ENCODE measurements at regions not wholly inside any gene's neighbourhood (a gene's known extent, or its start where the extent isn't known, plus 50 kb on each side); places are given as distances from the start of the nearest gene placed in this dataset.

DNA sequence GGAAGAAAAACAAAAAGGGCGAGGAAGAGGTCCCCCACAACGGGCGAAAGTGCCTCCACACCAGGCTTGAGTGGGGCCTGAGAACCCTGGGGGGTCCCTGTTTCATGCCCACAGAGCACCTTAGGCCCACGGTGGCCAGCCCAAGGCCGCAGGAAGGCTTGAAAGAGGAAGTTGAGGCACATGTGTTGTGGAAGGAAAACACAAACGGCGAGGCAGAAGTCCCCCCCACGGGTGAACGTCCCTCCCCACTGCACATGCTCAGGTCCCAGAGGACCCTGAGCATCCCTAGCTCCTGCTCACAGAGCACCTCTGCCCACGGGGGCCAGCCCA is 371.5 kb downstream of the ALG10 start:
- FAIRE-seq (no peak), DNase-seq (ENCODE audit: low read depth, low spot score) (no peak)
- no peaks in the 10 kb centered on the region for H3K4me1 ChIP-seq (ENCODE audit: control insufficient read depth, extremely low read depth, insufficient read depth, low read length)
- no peaks in the 10 kb centered on the region for H3K27me3 ChIP-seq (ENCODE audit: control insufficient read depth in 2 of 2, insufficient read depth in 2 of 2, low read length in 2 of 2)
- no peaks in the 10 kb centered on the region for H4K20me1 ChIP-seq (replicated peaks; ENCODE audit: control insufficient read depth, extremely low read depth, insufficient read depth, low read length)
- BruUV-seq (replicated peaks) = no TSS peak
- no peaks in the 10 kb centered on the region for H3K36me3 ChIP-seq (ENCODE audit: control insufficient read depth in 2 of 2, extremely low read depth in 1 of 2, insufficient read depth in 2 of 2, low read length in 2 of 2)
- H3K79me2 ChIP-seq (ENCODE audit: control insufficient read depth, insufficient read depth, low read length) = no peaks in the 10 kb centered on the region
- dilution Hi-C loops (cut with MboI; ENCODE audit: extremely low pct_ligation_motif_present, low sequenced_read_pairs) (no loop called here), intact Hi-C loops (cut with micrococcal nuclease) (no loop called here)
- POLR2A ChIA-PET = no interaction called here
- CTCF ChIA-PET = no interaction called here
- no peak overlapping the region for H2AFZ ChIP-seq (ENCODE audit: low read depth, low read length)
- no peak overlapping the region for H3K4me3 ChIP-seq (replicated peaks in 1 of 3; ENCODE audit: insufficient read depth in 1 of 3, low read depth in 1 of 3, low read length in 3 of 3)
- no peak overlapping the region for H3K27ac ChIP-seq (ENCODE audit: insufficient read depth, low read depth, low read length)
- H3K9me3 ChIP-seq (replicated peaks; ENCODE audit: control insufficient read depth, insufficient read depth, low read length) = peaks cover 2% of the 10 kb centered on the region
- no peaks in the 10 kb centered on the region for H3K9me1 ChIP-seq (replicated peaks; ENCODE audit: control insufficient read depth, extremely low read depth, insufficient read depth, low read length)
- H3K4me2 ChIP-seq (ENCODE audit: insufficient read depth, low read length) = no peak overlapping the region
- no peak overlapping the region for H3K9ac ChIP-seq (replicated peaks; ENCODE audit: extremely low read depth, insufficient read depth, low read length)
- TF ChIP-seq POLR2AphosphoS5 (IDR thresholded peaks at IDR 0.05; ENCODE audit: insufficient read depth, low read depth, low read length) = no peak
- TF ChIP-seq, protein P1, sequence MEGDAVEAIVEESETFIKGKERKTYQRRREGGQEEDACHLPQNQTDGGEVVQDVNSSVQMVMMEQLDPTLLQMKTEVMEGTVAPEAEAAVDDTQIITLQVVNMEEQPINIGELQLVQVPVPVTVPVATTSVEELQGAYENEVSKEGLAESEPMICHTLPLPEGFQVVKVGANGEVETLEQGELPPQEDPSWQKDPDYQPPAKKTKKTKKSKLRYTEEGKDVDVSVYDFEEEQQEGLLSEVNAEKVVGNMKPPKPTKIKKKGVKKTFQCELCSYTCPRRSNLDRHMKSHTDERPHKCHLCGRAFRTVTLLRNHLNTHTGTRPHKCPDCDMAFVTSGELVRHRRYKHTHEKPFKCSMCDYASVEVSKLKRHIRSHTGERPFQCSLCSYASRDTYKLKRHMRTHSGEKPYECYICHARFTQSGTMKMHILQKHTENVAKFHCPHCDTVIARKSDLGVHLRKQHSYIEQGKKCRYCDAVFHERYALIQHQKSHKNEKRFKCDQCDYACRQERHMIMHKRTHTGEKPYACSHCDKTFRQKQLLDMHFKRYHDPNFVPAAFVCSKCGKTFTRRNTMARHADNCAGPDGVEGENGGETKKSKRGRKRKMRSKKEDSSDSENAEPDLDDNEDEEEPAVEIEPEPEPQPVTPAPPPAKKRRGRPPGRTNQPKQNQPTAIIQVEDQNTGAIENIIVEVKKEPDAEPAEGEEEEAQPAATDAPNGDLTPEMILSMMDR (IDR thresholded peaks at IDR 0.05; ENCODE audit: extremely low read depth in 1 of 2, insufficient read depth in 1 of 2, low read depth in 1 of 2, low read length in 2 of 2) = no peak
- no peak for TF ChIP-seq FOS (IDR thresholded peaks at IDR 0.05; ENCODE audit: borderline replicate concordance, insufficient read depth, low read length)
- TF ChIP-seq JUN (IDR thresholded peaks at IDR 0.05; ENCODE audit: borderline replicate concordance, insufficient read depth, insufficient read length, low read depth) = no peak
- no peak for TF ChIP-seq POLR2A (IDR thresholded peaks at IDR 0.05; ENCODE audit: low read depth, low read length)
- no peak for TF ChIP-seq EZH2 (IDR thresholded peaks at IDR 0.05; ENCODE audit: borderline replicate concordance, low read depth, low read length, severe bottlenecking)
- TF ChIP-seq GATA2 (IDR thresholded peaks at IDR 0.05; ENCODE audit: insufficient read depth, insufficient read length, low read depth, low read length) = no peak
- no peak for TF ChIP-seq MYC (IDR thresholded peaks at IDR 0.05; ENCODE audit: low read depth, low read length)
- TF ChIP-seq, protein P2, sequence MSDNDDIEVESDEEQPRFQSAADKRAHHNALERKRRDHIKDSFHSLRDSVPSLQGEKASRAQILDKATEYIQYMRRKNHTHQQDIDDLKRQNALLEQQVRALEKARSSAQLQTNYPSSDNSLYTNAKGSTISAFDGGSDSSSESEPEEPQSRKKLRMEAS (IDR thresholded peaks at IDR 0.05; ENCODE audit: insufficient read depth, insufficient read length) = no peak
